OCI-LY3 (cell line): ENCODE measurements at regions not wholly inside any gene's neighbourhood (a gene's known extent, or its start where the extent isn't known, plus 50 kb on each side); places are given as distances from the start of the nearest gene placed in this dataset.

ENCODE experiments used
- EZH2phosphoT487 ChIP-seq: fragments of 200-600 bp; shearing (Covaris generic); IDR thresholded peaks from 2 replicates; pipeline ENCODE4 v1.6.1; 2018; ENCODE audit warnings: antibody characterized with exemption, mixed run types, low read depth
- TF ChIP-seq, protein P1 (sequence below): fragments of 200-600, 300-600 bp; sonication (generic); IDR thresholded peaks from 2 replicates; pipeline ENCODE4 v1.5.1; 2014; ENCODE audit warnings: antibody characterized with exemption, low read length, low read depth

DNA sequence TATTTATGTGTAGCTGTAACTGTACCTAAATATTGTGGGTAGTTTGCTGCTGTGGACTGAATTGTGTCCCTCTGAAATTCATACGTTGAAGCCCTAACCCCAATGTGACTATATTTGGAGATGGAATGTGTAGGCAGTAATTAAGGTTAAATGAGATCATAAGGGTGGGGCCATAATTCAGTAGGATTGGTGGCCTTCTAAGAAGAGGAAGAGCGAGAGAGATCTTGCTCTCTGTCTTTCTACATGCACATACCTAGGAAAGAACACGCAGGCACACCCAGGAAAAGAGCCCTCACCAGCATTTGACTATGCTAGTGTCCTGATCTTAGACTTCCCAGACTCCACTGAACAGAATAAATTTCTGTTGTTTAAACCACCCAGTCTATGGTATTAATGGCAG lies 67.6 kb upstream of the CFAP20DC start:
- TF ChIP-seq, protein P1, sequence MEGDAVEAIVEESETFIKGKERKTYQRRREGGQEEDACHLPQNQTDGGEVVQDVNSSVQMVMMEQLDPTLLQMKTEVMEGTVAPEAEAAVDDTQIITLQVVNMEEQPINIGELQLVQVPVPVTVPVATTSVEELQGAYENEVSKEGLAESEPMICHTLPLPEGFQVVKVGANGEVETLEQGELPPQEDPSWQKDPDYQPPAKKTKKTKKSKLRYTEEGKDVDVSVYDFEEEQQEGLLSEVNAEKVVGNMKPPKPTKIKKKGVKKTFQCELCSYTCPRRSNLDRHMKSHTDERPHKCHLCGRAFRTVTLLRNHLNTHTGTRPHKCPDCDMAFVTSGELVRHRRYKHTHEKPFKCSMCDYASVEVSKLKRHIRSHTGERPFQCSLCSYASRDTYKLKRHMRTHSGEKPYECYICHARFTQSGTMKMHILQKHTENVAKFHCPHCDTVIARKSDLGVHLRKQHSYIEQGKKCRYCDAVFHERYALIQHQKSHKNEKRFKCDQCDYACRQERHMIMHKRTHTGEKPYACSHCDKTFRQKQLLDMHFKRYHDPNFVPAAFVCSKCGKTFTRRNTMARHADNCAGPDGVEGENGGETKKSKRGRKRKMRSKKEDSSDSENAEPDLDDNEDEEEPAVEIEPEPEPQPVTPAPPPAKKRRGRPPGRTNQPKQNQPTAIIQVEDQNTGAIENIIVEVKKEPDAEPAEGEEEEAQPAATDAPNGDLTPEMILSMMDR: no peak
- TF ChIP-seq EZH2phosphoT487: no peak
